HEK293T (cell line): ENCODE measurements at regions not wholly inside any gene's neighbourhood (a gene's known extent, or its start where the extent isn't known, plus 50 kb on each side); places are given as distances from the start of the nearest gene placed in this dataset.

Experiments
- ARNT ChIP-seq: fragments of 450-650 bp; IDR thresholded peaks from 2 replicates; pipeline ENCODE4 v1.6.1; 2017; ENCODE audit warnings: mild to moderate bottlenecking
- BHLHE40 ChIP-seq: fragments of 450-650 bp; IDR thresholded peaks from 2 replicates; pipeline ENCODE4 v1.6.1; 2016; ENCODE audit warnings: mild to moderate bottlenecking, moderate library complexity, borderline replicate concordance
- ELF4 ChIP-seq: fragments of 450-650 bp; IDR thresholded peaks from 2 replicates; pipeline ENCODE4 v1.6.1; 2017; ENCODE audit warnings: antibody characterized with exemption
- FOXK2 ChIP-seq: fragments of 450-650 bp; IDR thresholded peaks from 2 replicates; pipeline ENCODE4 v1.6.1; 2016; ENCODE audit warnings: mild to moderate bottlenecking
- FOXM1 ChIP-seq: fragments of 450-650 bp; IDR thresholded peaks from 2 replicates; pipeline ENCODE4 v1.6.1; 2017; ENCODE audit warnings: mild to moderate bottlenecking, borderline replicate concordance
- HDGF ChIP-seq: fragments of 450-650 bp; IDR thresholded peaks from 2 replicates; pipeline ENCODE4 v1.6.1; 2017; ENCODE audit warnings: antibody characterized with exemption, borderline replicate concordance
- L3MBTL2 ChIP-seq: fragments of 450-650 bp; conservative IDR thresholded peaks from 2 replicates; pipeline ENCODE4 v1.6.1; 2016; ENCODE audit warnings: mild to moderate bottlenecking
- NFRKB ChIP-seq: fragments of 450-650 bp; IDR thresholded peaks from 2 replicates; pipeline ENCODE4 v1.6.1; 2016; ENCODE audit warnings: mild to moderate bottlenecking, moderate library complexity
- SP1 ChIP-seq: fragments of 450-650 bp; IDR thresholded peaks from 2 replicates; pipeline ENCODE4 v1.6.1; 2017
- TARDBP ChIP-seq: fragments of 450-650 bp; IDR thresholded peaks from 2 replicates; pipeline ENCODE4 v1.6.1; 2016
- ZNF384 ChIP-seq: fragments of 450-650 bp; IDR thresholded peaks from 2 replicates; pipeline ENCODE4 v1.6.1; 2016

DNA sequence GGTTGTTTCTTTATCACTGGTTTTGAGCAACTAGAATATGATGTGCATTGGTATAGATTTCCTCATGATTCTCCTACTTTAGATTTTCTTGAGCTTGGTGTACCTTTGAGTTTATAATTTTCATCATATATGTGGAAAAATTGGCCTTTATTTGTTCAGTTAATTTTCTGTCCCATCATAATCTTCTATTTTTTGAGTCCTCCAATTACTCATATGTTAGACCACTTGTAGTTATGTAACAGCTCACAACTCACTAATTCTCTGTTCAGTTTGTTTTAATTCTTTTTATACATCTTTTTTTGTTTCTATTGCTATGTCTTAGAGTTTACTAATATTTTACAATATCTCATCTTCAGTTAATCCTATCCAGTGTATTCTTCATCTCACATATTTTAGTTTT is 81.3 kb upstream of the LAMA2 start:
- TF ChIP-seq HDGF (no peak), SP1 (no peak), FOXM1 (no peak), BHLHE40 (no peak), TARDBP (no peak), ELF4 (no peak), ARNT (no peak), FOXK2 (no peak), ZNF384 (no peak), NFRKB (no peak), L3MBTL2 (no peak)
